SK-N-SH treated with all-trans-retinoic acid at 6 μM for 48 hours (cell line): ENCODE measurements at regions not wholly inside any gene's neighbourhood (a gene's known extent, or its start where the extent isn't known, plus 50 kb on each side); places are given as distances from the start of the nearest gene placed in this dataset.

Source experiments
- BACH2 ChIP-seq: fragments of 250-450 bp; sonication (Bioruptor Pico); IDR thresholded peaks from 2 replicates; pipeline ENCODE4 v1.9.0; 2021; ENCODE audit warnings: mild to moderate bottlenecking, borderline replicate concordance
- CREB5 ChIP-seq: fragments of 250-450 bp; sonication (Bioruptor Pico); IDR thresholded peaks from 2 replicates; pipeline ENCODE4 v1.5.1; 2020; ENCODE audit warnings: low read depth, mild to moderate bottlenecking, moderate library complexity
- GLIS3 ChIP-seq: fragments of 250-450 bp; sonication (Bioruptor Pico); IDR thresholded peaks from 2 replicates; pipeline ENCODE4 v1.5.0; 2020; ENCODE audit warnings: mild to moderate bottlenecking, moderate library complexity
- SNAI2 ChIP-seq: fragments of 250-450 bp; sonication (Bioruptor Pico); IDR thresholded peaks from 2 replicates; pipeline ENCODE4 v1.5.0; 2020; ENCODE audit warnings: mild to moderate bottlenecking, moderate library complexity
- TCF4 ChIP-seq: fragments of 250-450 bp; sonication (Bioruptor Pico); IDR thresholded peaks from 2 replicates; pipeline ENCODE4 v1.8.0; 2021; ENCODE audit warnings: mild to moderate bottlenecking, moderate library complexity, borderline replicate concordance
- TOX ChIP-seq: fragments of 250-450 bp; sonication (Bioruptor Pico); IDR thresholded peaks from 2 replicates; pipeline ENCODE4 v1.8.0; 2021; ENCODE audit warnings: mild to moderate bottlenecking, moderate library complexity, borderline replicate concordance
- ZFP30 ChIP-seq: fragments of 450-650 bp; formaldehyde crosslinking; IDR thresholded peaks from 2 replicates; pipeline ENCODE4 v1.5.0; 2022; ENCODE audit warnings: mild to moderate bottlenecking, moderate library complexity
- TF ChIP-seq, protein P1 (sequence below): fragments of 250-450 bp; sonication (Bioruptor Pico); IDR thresholded peaks from 2 replicates; pipeline ENCODE4 v1.8.0; 2021; ENCODE audit warnings: low read depth, mild to moderate bottlenecking, moderate library complexity, borderline replicate concordance
- TF ChIP-seq, protein P2 (sequence below): fragments of 250-450 bp; sonication (Bioruptor Pico); IDR thresholded peaks from 2 replicates; pipeline ENCODE4 v1.8.0; 2020; ENCODE audit warnings: mild to moderate bottlenecking, moderate library complexity, borderline replicate concordance

DNA sequence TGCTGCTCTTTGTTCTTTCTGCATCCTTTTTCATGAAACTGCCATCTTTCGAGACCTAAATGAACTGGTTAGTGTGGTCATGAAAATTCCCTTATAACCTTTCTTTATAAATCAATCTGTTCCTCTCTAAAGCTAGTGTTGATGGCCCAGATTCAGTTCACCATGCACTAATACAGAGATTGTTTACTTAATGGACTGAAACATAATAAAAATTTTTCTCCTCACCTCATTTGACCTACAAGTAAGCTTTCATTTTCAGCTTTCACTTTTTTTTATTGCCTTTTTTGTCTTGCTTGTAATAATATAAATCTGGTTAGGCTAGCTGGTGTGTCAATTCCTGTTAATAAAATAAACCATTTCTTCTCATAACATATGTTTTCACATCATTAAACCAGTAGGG lies 183.8 kb downstream of the CCDC59 start:
- TF ChIP-seq SNAI2 (CRISPR knock-in tag) (no peak), TOX (CRISPR knock-in tag) (no peak), CREB5 (CRISPR knock-in tag) (no peak), ZFP30 (no peak), TCF4 (CRISPR knock-in tag) (no peak), BACH2 (CRISPR knock-in tag) (no peak), GLIS3 (no peak)
- TF ChIP-seq, protein P1, sequence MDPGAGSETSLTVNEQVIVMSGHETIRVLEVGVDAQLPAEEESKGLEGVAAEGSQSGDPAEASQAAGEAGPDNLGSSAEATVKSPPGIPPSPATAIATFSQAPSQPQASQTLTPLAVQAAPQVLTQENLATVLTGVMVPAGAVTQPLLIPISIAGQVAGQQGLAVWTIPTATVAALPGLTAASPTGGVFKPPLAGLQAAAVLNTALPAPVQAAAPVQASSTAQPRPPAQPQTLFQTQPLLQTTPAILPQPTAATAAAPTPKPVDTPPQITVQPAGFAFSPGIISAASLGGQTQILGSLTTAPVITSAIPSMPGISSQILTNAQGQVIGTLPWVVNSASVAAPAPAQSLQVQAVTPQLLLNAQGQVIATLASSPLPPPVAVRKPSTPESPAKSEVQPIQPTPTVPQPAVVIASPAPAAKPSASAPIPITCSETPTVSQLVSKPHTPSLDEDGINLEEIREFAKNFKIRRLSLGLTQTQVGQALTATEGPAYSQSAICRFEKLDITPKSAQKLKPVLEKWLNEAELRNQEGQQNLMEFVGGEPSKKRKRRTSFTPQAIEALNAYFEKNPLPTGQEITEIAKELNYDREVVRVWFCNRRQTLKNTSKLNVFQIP (CRISPR knock-in tag), result no peak
- TF ChIP-seq, protein P2, sequence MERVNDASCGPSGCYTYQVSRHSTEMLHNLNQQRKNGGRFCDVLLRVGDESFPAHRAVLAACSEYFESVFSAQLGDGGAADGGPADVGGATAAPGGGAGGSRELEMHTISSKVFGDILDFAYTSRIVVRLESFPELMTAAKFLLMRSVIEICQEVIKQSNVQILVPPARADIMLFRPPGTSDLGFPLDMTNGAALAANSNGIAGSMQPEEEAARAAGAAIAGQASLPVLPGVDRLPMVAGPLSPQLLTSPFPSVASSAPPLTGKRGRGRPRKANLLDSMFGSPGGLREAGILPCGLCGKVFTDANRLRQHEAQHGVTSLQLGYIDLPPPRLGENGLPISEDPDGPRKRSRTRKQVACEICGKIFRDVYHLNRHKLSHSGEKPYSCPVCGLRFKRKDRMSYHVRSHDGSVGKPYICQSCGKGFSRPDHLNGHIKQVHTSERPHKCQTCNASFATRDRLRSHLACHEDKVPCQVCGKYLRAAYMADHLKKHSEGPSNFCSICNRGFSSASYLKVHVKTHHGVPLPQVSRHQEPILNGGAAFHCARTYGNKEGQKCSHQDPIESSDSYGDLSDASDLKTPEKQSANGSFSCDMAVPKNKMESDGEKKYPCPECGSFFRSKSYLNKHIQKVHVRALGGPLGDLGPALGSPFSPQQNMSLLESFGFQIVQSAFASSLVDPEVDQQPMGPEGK (CRISPR knock-in tag), result no peak
